ENCODE measurements at regions not wholly inside any gene's neighbourhood (a gene's known extent, or its start where the extent isn't known, plus 50 kb on each side); places are given as distances from the start of the nearest gene placed in this dataset.

DNA sequence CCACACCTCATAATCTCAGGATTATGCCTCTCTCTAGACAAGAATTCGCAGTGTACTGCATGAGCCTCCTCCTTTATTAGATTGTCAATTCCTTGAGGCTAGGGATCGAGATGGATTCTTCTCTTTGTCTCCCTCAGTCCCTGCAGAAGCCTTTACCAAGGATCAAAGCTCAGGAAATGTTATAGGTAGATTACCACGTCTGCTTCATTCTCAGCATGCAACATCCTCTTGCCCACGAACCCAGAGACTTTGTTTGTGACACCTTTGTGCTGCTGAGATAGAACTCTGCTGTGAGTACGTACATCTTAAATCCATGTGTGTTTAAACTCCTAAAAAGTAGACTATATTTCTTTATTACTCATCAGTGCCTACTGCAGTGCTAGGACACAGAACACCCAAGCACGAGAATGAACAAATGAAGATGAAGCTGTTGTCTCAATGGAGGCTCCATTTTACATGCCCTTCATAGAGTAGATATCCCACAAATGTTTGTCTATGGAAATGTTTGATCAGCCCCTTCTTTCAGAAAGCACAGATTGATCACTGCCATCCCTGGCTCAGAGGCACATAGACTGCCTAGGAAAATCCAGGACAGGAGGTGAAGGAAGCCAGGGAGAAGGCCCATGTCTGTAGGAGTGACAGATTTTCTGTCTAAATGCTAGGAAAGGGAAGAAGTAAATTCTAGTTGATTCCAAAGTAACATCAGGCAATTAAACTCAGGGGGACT is 98.8 kb upstream of the KLHL29 start:
- H3K27ac ChIP-seq: no peak overlapping the region
- TF ChIP-seq, protein P1, sequence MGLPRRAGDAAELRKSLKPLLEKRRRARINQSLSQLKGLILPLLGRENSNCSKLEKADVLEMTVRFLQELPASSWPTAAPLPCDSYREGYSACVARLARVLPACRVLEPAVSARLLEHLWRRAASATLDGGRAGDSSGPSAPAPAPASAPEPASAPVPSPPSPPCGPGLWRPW (IDR thresholded peaks at IDR 0.05): no peak
- TF ChIP-seq HEYL (CRISPR knock-in tag; IDR thresholded peaks at IDR 0.05): no peak
- TF ChIP-seq ESRRA (IDR thresholded peaks at IDR 0.05; ENCODE audit: borderline replicate concordance, low read length): no peak
- no peak for TF ChIP-seq ZNF302 (CRISPR knock-in tag; IDR thresholded peaks at IDR 0.05)
- TF ChIP-seq HOXB5 (CRISPR knock-in tag; IDR thresholded peaks at IDR 0.05): no peak
- no peak for TF ChIP-seq ZSCAN20 (CRISPR knock-in tag; IDR thresholded peaks at IDR 0.05)
- TF ChIP-seq CEBPB (IDR thresholded peaks at IDR 0.05): no peak
- no peak for TF ChIP-seq SMC3 (IDR thresholded peaks at IDR 0.05)
- no peak for TF ChIP-seq RFX5 (IDR thresholded peaks at IDR 0.05)
- 0 out of 3 replicates have a peak, but pooled peaks cover 3% of the 10 kb centered on the region for H3K9me3 ChIP-seq
- POLR2A ChIA-PET: no interaction called here
- no peak overlapping the region for H3K4me3 ChIP-seq
- H3K4me2 ChIP-seq: peak overlapping the region; percentile 6; the same call in 1 of the 3 replicates
- ATAC-seq (no peak), DNase-seq (ENCODE audit: low read depth in 1 of 2, low spot score in 1 of 2) (no peak), FAIRE-seq (no peak)
- 51% methylated on average over 6 of the region's 6 CpGs for WGBS (ENCODE audit: missing lambda C conversion rate)
- H3K4me1 ChIP-seq: peaks cover 4% of the 10 kb centered on the region; the same call in 1 of the 3 replicates
- CTCF ChIA-PET: interaction anchor here (1.5 kb wide), 1 partner anchor 65 kb away, joined by 6 read pairs; no protein-coding TSS in a partner anchor

DNA sequence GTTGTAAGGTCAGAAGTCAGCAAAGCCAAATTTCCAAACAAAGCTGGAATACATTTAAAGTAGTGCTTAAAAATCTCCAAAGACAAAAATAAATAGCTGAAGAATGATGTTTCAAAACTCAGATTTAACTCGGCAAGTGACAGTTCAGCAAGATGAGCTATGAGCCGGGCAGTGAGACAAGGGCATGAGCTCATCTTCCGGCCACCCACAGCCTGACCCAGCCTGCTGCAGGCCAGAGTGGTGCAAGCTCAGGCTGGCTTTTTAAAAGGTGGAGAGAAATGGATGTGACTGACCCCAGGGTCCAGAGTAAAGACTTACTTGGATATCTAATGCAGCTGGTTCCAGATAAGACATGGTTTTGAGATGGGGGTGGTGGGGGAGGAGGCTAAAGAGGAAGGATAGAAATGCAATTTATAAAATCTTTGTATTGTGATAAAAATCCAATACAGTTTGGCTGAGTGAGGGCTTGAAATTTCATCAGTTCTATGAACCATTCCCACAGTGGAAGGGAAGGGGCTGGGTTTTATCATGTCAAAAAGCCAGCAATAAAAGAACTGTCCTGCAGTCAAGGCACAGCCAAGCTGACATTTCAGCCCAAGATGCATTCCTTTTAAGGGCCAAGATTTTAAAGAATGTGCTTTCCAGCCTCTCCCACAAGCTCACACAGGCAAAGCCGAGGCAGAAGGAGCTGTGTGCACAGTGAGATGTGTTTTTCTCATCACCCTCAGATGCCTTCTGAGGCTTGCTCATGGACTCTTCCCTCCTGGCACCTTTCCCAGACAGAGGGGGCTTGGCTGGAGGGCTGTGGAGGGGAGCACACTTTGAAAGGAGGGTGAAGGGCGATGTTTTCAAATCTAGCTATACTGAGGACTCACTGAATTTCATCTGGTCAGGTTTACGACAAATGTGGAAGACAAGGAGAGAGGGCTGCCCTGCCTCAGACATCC is 97.9 kb upstream of the KLHL29 start:
- no peak for FAIRE-seq
- no peak overlapping the region; a peak in 1 of 6 replicates for H3K27ac ChIP-seq
- CTCF ChIA-PET: interaction anchor here (0.6 to 1.5 kb wide), 2 partner anchors 65 to 417 kb away, joined by 3 to 6 read pairs; no protein-coding TSS in a partner anchor

DNA sequence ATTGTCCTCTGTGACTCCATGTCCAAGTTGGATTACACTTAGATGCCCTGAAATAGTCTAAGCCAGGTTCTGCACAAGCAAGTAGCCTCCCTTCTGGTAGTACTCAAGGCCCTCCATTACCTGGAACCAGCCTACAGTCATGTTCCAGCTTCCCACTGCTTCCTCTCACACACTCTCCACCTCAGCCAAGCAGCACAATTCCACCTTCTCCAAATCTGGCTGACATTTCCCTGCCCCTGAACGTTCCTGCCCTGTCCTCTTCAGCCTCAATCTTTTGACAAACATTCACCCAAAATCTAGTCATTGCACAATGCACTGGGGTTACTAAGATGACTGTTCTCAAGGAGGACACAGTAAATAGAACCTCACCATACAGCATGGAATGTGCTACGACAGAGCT is 95.3 kb upstream of the KLHL29 start:
- DNase-seq (ENCODE audit: low read depth in 1 of 2, low spot score in 1 of 2): no peak
- FAIRE-seq: no peak
- TF ChIP-seq ZSCAN20 (CRISPR knock-in tag; IDR thresholded peaks at IDR 0.05): no peak
- TF ChIP-seq, protein P2, sequence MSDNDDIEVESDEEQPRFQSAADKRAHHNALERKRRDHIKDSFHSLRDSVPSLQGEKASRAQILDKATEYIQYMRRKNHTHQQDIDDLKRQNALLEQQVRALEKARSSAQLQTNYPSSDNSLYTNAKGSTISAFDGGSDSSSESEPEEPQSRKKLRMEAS (IDR thresholded peaks at IDR 0.05): no peak
- no peak for TF ChIP-seq EHF (CRISPR knock-in tag; IDR thresholded peaks at IDR 0.05)
- no peak for TF ChIP-seq PHF8 (IDR thresholded peaks at IDR 0.05; ENCODE audit: borderline replicate concordance, low read depth)
- TF ChIP-seq RCOR1 (IDR thresholded peaks at IDR 0.05; ENCODE audit: low read depth, low read length): no peak
- no peak for TF ChIP-seq TFCP2L1 (CRISPR knock-in tag; IDR thresholded peaks at IDR 0.05)
- no peak for TF ChIP-seq EHMT2 (IDR thresholded peaks at IDR 0.05; ENCODE audit: low read depth)
- no peak for TF ChIP-seq CHD4 (IDR thresholded peaks at IDR 0.05; ENCODE audit: borderline replicate concordance)
- no peak for TF ChIP-seq NR3C1 (IDR thresholded peaks at IDR 0.05)
- TF ChIP-seq RFX5 (IDR thresholded peaks at IDR 0.05): no peak
- CTCF ChIA-PET: no interaction called here
- WGBS (ENCODE audit: missing lambda C conversion rate): 24% methylated on average over 2 of the region's 2 CpGs
- POLR2A ChIA-PET: no interaction called here
- no peak overlapping the region for H3K27ac ChIP-seq
- ATAC-seq: no peak
- H3K9me3 ChIP-seq: no peaks in the 10 kb centered on the region
- H3K4me2 ChIP-seq: no peak overlapping the region
- peaks cover 4% of the 10 kb centered on the region; the same call in 1 of the 3 replicates for H3K4me1 ChIP-seq
- H3K4me3 ChIP-seq: no peak overlapping the region

More for the DNA sequence above, 97.9 kb upstream of the KLHL29 start:
- 33% methylated on average over 6 of the region's 6 CpGs for WGBS (ENCODE audit: missing lambda C conversion rate)
- no peak overlapping the region for H3K4me3 ChIP-seq
- ATAC-seq (peak; percentile 74 to 77), DNase-seq (ENCODE audit: low read depth in 1 of 2, low spot score in 1 of 2) (no peak)
- peaks cover 4% of the 10 kb centered on the region; the same call in 1 of the 3 replicates for H3K4me1 ChIP-seq
- TF ChIP-seq FOXS1 (CRISPR knock-in tag; IDR thresholded peaks at IDR 0.05) (no peak), FOSL2 (IDR thresholded peaks at IDR 0.05) (no peak), FOSL2 (CRISPR knock-in tag; IDR thresholded peaks at IDR 0.05) (no peak), NPAS2 (CRISPR knock-in tag; IDR thresholded peaks at IDR 0.05; ENCODE audit: borderline replicate concordance) (no peak), JUNB (IDR thresholded peaks at IDR 0.05) (no peak), CBX8 (IDR thresholded peaks at IDR 0.05) (no peak), HOXB5 (CRISPR knock-in tag; IDR thresholded peaks at IDR 0.05) (no peak), PHF8 (IDR thresholded peaks at IDR 0.05; ENCODE audit: borderline replicate concordance, low read depth) (no peak), KDM5A (IDR thresholded peaks at IDR 0.05) (no peak)
- TF ChIP-seq, protein P3, sequence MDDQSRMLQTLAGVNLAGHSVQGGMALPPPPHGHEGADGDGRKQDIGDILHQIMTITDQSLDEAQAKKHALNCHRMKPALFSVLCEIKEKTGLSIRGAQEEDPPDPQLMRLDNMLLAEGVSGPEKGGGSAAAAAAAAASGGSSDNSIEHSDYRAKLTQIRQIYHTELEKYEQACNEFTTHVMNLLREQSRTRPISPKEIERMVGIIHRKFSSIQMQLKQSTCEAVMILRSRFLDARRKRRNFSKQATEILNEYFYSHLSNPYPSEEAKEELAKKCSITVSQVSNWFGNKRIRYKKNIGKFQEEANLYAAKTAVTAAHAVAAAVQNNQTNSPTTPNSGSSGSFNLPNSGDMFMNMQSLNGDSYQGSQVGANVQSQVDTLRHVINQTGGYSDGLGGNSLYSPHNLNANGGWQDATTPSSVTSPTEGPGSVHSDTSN (IDR thresholded peaks at IDR 0.05): no peak
- TF ChIP-seq, protein P1 (IDR thresholded peaks at IDR 0.05): no peak
- TF ChIP-seq, protein P4, sequence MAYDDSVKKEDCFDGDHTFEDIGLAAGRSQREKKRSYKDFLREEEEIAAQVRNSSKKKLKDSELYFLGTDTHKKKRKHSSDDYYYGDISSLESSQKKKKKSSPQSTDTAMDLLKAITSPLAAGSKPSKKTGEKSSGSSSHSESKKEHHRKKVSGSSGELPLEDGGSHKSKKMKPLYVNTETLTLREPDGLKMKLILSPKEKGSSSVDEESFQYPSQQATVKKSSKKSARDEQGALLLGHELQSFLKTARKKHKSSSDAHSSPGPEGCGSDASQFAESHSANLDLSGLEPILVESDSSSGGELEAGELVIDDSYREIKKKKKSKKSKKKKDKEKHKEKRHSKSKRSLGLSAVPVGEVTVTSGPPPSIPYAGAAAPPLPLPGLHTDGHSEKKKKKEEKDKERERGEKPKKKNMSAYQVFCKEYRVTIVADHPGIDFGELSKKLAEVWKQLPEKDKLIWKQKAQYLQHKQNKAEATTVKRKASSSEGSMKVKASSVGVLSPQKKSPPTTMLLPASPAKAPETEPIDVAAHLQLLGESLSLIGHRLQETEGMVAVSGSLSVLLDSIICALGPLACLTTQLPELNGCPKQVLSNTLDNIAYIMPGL (CRISPR knock-in tag; IDR thresholded peaks at IDR 0.05; ENCODE audit: borderline replicate concordance): no peak
- H3K9me3 ChIP-seq: 0 out of 3 replicates have a peak, but pooled peaks cover 3% of the 10 kb centered on the region
- peak overlapping the region; percentile 6; the same call in 2 of the 3 replicates for H3K4me2 ChIP-seq
- POLR2A ChIA-PET: no interaction called here
